Upper lobe of left lung (tissue), 4 donors: ENCODE measurements at regions not wholly inside any gene's neighbourhood (a gene's known extent, or its start where the extent isn't known, plus 50 kb on each side); places are given as distances from the start of the nearest gene placed in this dataset.

ENCODE experiments used
- CTCF ChIP-seq, 6 experiments: fragments of 450-650 bp in 4 of 6; fragments of 200-600 bp in 2 of 6; sonication (generic) in 2 of 6; IDR thresholded peaks; one replicate each; pipeline ENCODE4 v1.5.1; 2016 to 2019; ENCODE audit warnings: antibody characterized with exemption in 6 of 6
- POLR2A ChIP-seq, 4 donors: fragments of 450-650 bp; IDR thresholded peaks; one replicate each; pipeline ENCODE4 v1.5.1; 2016 to 2017; ENCODE audit warnings: antibody characterized with exemption in 4 of 4, mild to moderate bottlenecking in 2 of 4

GRCh38 chr2:6078414-6078813, 386.2 kb downstream of the SOX11 start:
- TF ChIP-seq CTCF (IDR thresholded peaks at IDR 0.05) (no peak), POLR2A (IDR thresholded peaks at IDR 0.05) (no peak)
